H9 (cell line): ENCODE measurements at regions not wholly inside any gene's neighbourhood (a gene's known extent, or its start where the extent isn't known, plus 50 kb on each side); places are given as distances from the start of the nearest gene placed in this dataset.

ENCODE experiments used
- DNase-seq: peaks from one replicate; pipeline ENCODE4 v3.0.0-alpha.2; 2017
- H2AFZ ChIP-seq: one replicate; pipeline ENCODE4 v1.6.1; 2013; ENCODE audit warnings: mild to moderate bottlenecking, low read length, control low read depth, moderate library complexity
- H2AK5ac ChIP-seq: 2 replicates; pipeline ENCODE4 v1.6.1; 2013; ENCODE audit warnings: low read length, control low read depth, mixed read lengths; ENCODE audit not compliant: insufficient read length
- H2BK120ac ChIP-seq: one replicate; pipeline ENCODE4 v1.6.1; 2013; ENCODE audit warnings: low read depth, mild to moderate bottlenecking, low read length, control low read depth, inconsistent platforms; ENCODE audit not compliant: poor library complexity, severe bottlenecking
- H2BK12ac ChIP-seq: 2 replicates; pipeline ENCODE4 v1.6.1; 2013; ENCODE audit warnings: low read length, control low read depth, mixed read lengths, low read depth; ENCODE audit not compliant: insufficient read length
- H2BK15ac ChIP-seq: 2 replicates; pipeline ENCODE4 v1.6.1; 2013; ENCODE audit warnings: low read depth, low read length, control low read depth
- H2BK20ac ChIP-seq: one replicate; pipeline ENCODE4 v1.6.1; 2013; ENCODE audit warnings: low read depth, mild to moderate bottlenecking, low read length, control low read depth, inconsistent platforms; ENCODE audit not compliant: poor library complexity, severe bottlenecking
- H2BK5ac ChIP-seq: 2 replicates; pipeline ENCODE4 v1.6.1; 2013; ENCODE audit warnings: low read length, control low read depth, mixed read lengths; ENCODE audit not compliant: insufficient read length
- H3K14ac ChIP-seq: 2 replicates; pipeline ENCODE4 v1.6.1; 2013; ENCODE audit warnings: low read length, control low read depth; ENCODE audit not compliant: insufficient read depth
- H3K18ac ChIP-seq: 2 replicates; pipeline ENCODE4 v1.6.1; 2013; ENCODE audit warnings: low read depth, mild to moderate bottlenecking, mixed read lengths, low read length, control low read depth; ENCODE audit not compliant: insufficient read length
- H3K23ac ChIP-seq: 2 replicates; pipeline ENCODE4 v1.6.1; 2013; ENCODE audit warnings: low read length, control low read depth, mixed read lengths, low read depth; ENCODE audit not compliant: insufficient read length
- H3K23me2 ChIP-seq: 2 replicates; pipeline ENCODE4 v1.6.1; 2013; ENCODE audit warnings: low read depth, mild to moderate bottlenecking, mixed read lengths, low read length, control low read depth; ENCODE audit not compliant: insufficient read length, poor library complexity, severe bottlenecking
- H3K27ac ChIP-seq: 2 replicates; pipeline ENCODE4 v1.5.1; 2013; ENCODE audit warnings: low read length, control low read depth, mixed read lengths, low read depth; ENCODE audit not compliant: insufficient read length
- H3K27me3 ChIP-seq: 2 replicates; pipeline ENCODE4 v1.6.1; 2013; ENCODE audit warnings: low read length, control low read depth, inconsistent platforms; ENCODE audit not compliant: insufficient read depth
- H3K4ac ChIP-seq: 2 replicates; pipeline ENCODE4 v1.6.1; 2013; ENCODE audit warnings: low read depth, mild to moderate bottlenecking, control low read depth, inconsistent platforms, low read length, moderate library complexity
- H3K4me1 ChIP-seq: 2 replicates; pipeline ENCODE4 v1.6.1; 2013; ENCODE audit warnings: low read length, control low read depth, inconsistent platforms; ENCODE audit not compliant: insufficient read depth
- H3K4me2 ChIP-seq: 2 replicates; pipeline ENCODE4 v1.6.1; 2013; ENCODE audit warnings: low read length, control low read depth, mixed read lengths; ENCODE audit not compliant: insufficient read length, insufficient read depth
- H3K56ac ChIP-seq: 2 replicates; pipeline ENCODE4 v1.6.1; 2013; ENCODE audit warnings: low read depth, mild to moderate bottlenecking, mixed read lengths, low read length, control low read depth; ENCODE audit not compliant: insufficient read length
- H3K79me1 ChIP-seq: 2 replicates; pipeline ENCODE4 v1.6.1; 2013; ENCODE audit warnings: low read depth, mild to moderate bottlenecking, moderate library complexity, low read length, control low read depth, inconsistent platforms; ENCODE audit not compliant: insufficient read depth, poor library complexity, severe bottlenecking
- H3K79me2 ChIP-seq: 2 replicates; pipeline ENCODE4 v1.6.1; 2013; ENCODE audit warnings: low read length, control low read depth, inconsistent platforms; ENCODE audit not compliant: insufficient read depth
- H3K9ac ChIP-seq: 2 replicates; pipeline ENCODE4 v1.6.1; 2013; ENCODE audit warnings: low read length, control low read depth, mixed read lengths; ENCODE audit not compliant: insufficient read length; ENCODE audit errors: extremely low read depth
- H3K9me3 ChIP-seq: one replicate; pipeline ENCODE4 v1.6.1; 2013; ENCODE audit warnings: low read depth, low read length, inconsistent platforms; ENCODE audit not compliant: control insufficient read depth
- H3T11ph ChIP-seq: one replicate; pipeline ENCODE4 v1.6.1; 2013; ENCODE audit warnings: mild to moderate bottlenecking, low read length, control low read depth, inconsistent platforms
- H4K20me1 ChIP-seq: one replicate; pipeline ENCODE4 v1.6.1; 2013; ENCODE audit not compliant: control insufficient read depth, insufficient read length, insufficient read depth
- H4K5ac ChIP-seq: 2 replicates; pipeline ENCODE4 v1.6.1; 2013; ENCODE audit warnings: low read depth, mild to moderate bottlenecking, mixed read lengths, low read length, control low read depth; ENCODE audit not compliant: insufficient read length
- H4K8ac ChIP-seq: replicated peaks from 2 replicates; pipeline ENCODE4 v1.6.1; 2013; ENCODE audit warnings: low read length, control low read depth, mixed read lengths, low read depth; ENCODE audit not compliant: insufficient read length
- H4K91ac ChIP-seq: 2 replicates; pipeline ENCODE4 v1.6.1; 2013; ENCODE audit warnings: low read depth, mild to moderate bottlenecking, moderate library complexity, mixed read lengths, low read length, control low read depth; ENCODE audit not compliant: insufficient read length
- H3K27ac Mint-ChIP-seq, 3 experiments: 2 replicates in 2 of 3; 3 replicates in 1 of 3; pipeline ENCODE4 v1.8.0; 2020 to 2021; ENCODE audit warnings: mixed read lengths in 3 of 3, mild to moderate bottlenecking in 1 of 3, moderate library complexity in 1 of 3
- H3K27me3 Mint-ChIP-seq: 2 replicates; pipeline ENCODE4 v1.8.0; 2021; ENCODE audit warnings: low read depth, mild to moderate bottlenecking, moderate library complexity, mixed read lengths
- H3K36me3 Mint-ChIP-seq, 3 experiments: 2 replicates in 2 of 3; 3 replicates in 1 of 3; pipeline ENCODE4 v1.8.0; 2020 to 2021; ENCODE audit warnings: low read depth in 3 of 3, mixed read lengths in 3 of 3; ENCODE audit not compliant: insufficient read depth in 1 of 3
- H3K4me1 Mint-ChIP-seq, 2 experiments: 2 replicates each; pipeline ENCODE4 v1.8.0; 2020; ENCODE audit warnings: mixed read lengths in 2 of 2
- H3K4me3 Mint-ChIP-seq, 2 experiments: 2 replicates in 1 of 2; 3 replicates in 1 of 2; pipeline ENCODE4 v1.8.0; 2020 to 2021; ENCODE audit warnings: mild to moderate bottlenecking in 2 of 2, mixed read lengths in 2 of 2, moderate library complexity in 1 of 2
- H3K9me3 Mint-ChIP-seq, 2 experiments: 2 replicates in 1 of 2; 3 replicates in 1 of 2; pipeline ENCODE4 v1.8.0; 2020; ENCODE audit warnings: mild to moderate bottlenecking in 2 of 2, mixed read lengths in 2 of 2, moderate library complexity in 1 of 2
- WGBS: extraction: QIAGEN DNeasy Blood & Tissue Kit; methylation state at CpG from one replicate; pipeline ENCODE4 v1.1.7; 2013; ENCODE audit warnings: missing lambda C conversion rate, low lambda C conversion rate, mixed read lengths; ENCODE audit not compliant: insufficient read length; ENCODE audit errors: extremely low coverage; 5-methylcytosine and 5-hydroxymethylcytosine counted together
- TF ChIP-seq, protein P1 (sequence below): fragments of 200-600 bp; sonication (generic); conservative IDR thresholded peaks from 3 replicates; pipeline ENCODE4 v1.8.0; 2021; ENCODE audit warnings: antibody characterized with exemption, mild to moderate bottlenecking

DNA sequence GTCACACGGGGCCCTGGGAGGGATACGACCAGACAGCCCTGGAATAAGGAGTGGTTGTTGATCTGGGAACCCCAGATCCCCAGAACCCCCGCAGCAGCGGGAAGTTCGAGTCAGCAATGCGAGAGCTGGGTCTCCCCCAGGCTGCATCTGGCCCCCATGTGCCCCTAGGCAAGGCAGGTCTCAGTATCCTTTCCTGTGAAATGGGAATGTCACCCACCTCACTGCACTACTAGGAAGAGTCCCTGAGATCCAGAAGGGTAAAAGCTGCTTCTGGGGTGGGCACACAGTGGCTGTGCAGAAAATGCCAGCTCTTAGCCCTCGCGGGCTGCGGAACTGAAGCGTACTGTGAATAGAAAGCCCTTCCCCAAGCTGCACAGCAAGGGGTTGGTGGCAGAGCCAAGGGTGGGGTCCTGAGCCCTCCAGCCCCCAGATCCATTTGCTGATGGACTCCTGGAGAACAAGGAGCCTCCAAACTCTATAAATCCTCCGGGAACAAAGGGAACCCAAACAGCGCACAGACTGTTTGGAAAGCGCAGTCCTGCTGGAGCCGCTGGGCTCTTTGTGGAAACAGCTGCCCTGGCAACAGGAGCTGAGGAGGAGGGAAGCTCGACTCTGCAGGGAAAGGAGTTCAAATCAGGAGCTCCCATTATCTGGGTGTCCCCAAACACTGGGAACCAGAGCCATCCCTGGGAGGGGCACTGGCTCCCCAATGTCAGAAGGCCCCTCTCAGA is 68.2 kb upstream of the SHISAL1 start:
- DNase-seq, result no peak
- Histone ChIP-seq H4K8ac (no peak overlapping the region), H3K27me3 (no peaks in the 10 kb centered on the region), H3K4me1 (no peaks in the 10 kb centered on the region), H2AFZ (no peak overlapping the region), H3K23me2 (no peaks in the 10 kb centered on the region), H3K79me1 (no peaks in the 10 kb centered on the region), H3K9ac (no peak overlapping the region), H2AK5ac (no peak overlapping the region), H3K56ac (no peak overlapping the region), H2BK20ac (no peak overlapping the region), H3K4me2 (no peak overlapping the region), H2BK15ac (no peak overlapping the region), H3K23ac (no peak overlapping the region), H2BK5ac (no peak overlapping the region), H4K5ac (no peak overlapping the region), H4K91ac (no peak overlapping the region), H3K27ac (no peak overlapping the region), H3K4ac (no peak overlapping the region), H2BK12ac (no peak overlapping the region), H3K9me3 (no peaks in the 10 kb centered on the region), H3T11ph (no peak overlapping the region), H3K79me2 (no peaks in the 10 kb centered on the region), H4K20me1 (no peaks in the 10 kb centered on the region), H2BK120ac (no peak overlapping the region), H3K18ac (no peak overlapping the region), H3K14ac (no peak overlapping the region)
- peaks cover 0 to 5% of the 10 kb centered on the region in 2 experiments; a peak in 3 of 4 replicates for H3K4me1 Mint-ChIP-seq
- peaks cover 0 to 3% of the 10 kb centered on the region in 2 experiments; a peak in 2 of 5 replicates for H3K9me3 Mint-ChIP-seq
- no CpG with 5 or more reads among the region's 15 CpGs for WGBS
- TF ChIP-seq, protein P1, sequence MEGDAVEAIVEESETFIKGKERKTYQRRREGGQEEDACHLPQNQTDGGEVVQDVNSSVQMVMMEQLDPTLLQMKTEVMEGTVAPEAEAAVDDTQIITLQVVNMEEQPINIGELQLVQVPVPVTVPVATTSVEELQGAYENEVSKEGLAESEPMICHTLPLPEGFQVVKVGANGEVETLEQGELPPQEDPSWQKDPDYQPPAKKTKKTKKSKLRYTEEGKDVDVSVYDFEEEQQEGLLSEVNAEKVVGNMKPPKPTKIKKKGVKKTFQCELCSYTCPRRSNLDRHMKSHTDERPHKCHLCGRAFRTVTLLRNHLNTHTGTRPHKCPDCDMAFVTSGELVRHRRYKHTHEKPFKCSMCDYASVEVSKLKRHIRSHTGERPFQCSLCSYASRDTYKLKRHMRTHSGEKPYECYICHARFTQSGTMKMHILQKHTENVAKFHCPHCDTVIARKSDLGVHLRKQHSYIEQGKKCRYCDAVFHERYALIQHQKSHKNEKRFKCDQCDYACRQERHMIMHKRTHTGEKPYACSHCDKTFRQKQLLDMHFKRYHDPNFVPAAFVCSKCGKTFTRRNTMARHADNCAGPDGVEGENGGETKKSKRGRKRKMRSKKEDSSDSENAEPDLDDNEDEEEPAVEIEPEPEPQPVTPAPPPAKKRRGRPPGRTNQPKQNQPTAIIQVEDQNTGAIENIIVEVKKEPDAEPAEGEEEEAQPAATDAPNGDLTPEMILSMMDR, result no peak
- H3K36me3 Mint-ChIP-seq, result no peaks in the 10 kb centered on the region
- H3K27me3 Mint-ChIP-seq, result peaks cover 11% of the 10 kb centered on the region
- H3K4me3 Mint-ChIP-seq, result no peak overlapping the region
- H3K27ac Mint-ChIP-seq, result no peak overlapping the region
